ENCODE measurements at regions not wholly inside any gene's neighbourhood (a gene's known extent, or its start where the extent isn't known, plus 50 kb on each side); places are given as distances from the start of the nearest gene placed in this dataset.

GRCh38 chr2:225182126-225182525 is 139.9 kb upstream of the DOCK10 start:
- no peaks in the 10 kb centered on the region for H3K36me3 ChIP-seq
- WGBS: 67% methylated on average over 1 of the region's 1 CpG
- no peaks in the 10 kb centered on the region for H3K4me1 ChIP-seq
- H3K27me3 ChIP-seq: no peaks in the 10 kb centered on the region
- H3K9me3 ChIP-seq: no peaks in the 10 kb centered on the region
- no peak for DNase-seq (ENCODE audit: low spot score in 2 of 2)
- H3K4me3 ChIP-seq: no peak overlapping the region
- TF ChIP-seq, protein P1, sequence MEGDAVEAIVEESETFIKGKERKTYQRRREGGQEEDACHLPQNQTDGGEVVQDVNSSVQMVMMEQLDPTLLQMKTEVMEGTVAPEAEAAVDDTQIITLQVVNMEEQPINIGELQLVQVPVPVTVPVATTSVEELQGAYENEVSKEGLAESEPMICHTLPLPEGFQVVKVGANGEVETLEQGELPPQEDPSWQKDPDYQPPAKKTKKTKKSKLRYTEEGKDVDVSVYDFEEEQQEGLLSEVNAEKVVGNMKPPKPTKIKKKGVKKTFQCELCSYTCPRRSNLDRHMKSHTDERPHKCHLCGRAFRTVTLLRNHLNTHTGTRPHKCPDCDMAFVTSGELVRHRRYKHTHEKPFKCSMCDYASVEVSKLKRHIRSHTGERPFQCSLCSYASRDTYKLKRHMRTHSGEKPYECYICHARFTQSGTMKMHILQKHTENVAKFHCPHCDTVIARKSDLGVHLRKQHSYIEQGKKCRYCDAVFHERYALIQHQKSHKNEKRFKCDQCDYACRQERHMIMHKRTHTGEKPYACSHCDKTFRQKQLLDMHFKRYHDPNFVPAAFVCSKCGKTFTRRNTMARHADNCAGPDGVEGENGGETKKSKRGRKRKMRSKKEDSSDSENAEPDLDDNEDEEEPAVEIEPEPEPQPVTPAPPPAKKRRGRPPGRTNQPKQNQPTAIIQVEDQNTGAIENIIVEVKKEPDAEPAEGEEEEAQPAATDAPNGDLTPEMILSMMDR (IDR thresholded peaks at IDR 0.05): no peak
- TF ChIP-seq EP300 (IDR thresholded peaks at IDR 0.05) (no peak), POLR2AphosphoS5 (IDR thresholded peaks at IDR 0.05) (no peak), POLR2A (IDR thresholded peaks at IDR 0.05) (no peak)
- H3K27ac ChIP-seq: no peak overlapping the region

- no peaks in the 10 kb centered on the region for H3K9me3 ChIP-seq
- H3K27me3 ChIP-seq: no peaks in the 10 kb centered on the region
- no peak for DNase-seq (ENCODE audit: low spot score in 2 of 2)
Observed at GRCh38 chr2:225177098-225177497, 134.8 kb upstream of the DOCK10 start.

DNA sequence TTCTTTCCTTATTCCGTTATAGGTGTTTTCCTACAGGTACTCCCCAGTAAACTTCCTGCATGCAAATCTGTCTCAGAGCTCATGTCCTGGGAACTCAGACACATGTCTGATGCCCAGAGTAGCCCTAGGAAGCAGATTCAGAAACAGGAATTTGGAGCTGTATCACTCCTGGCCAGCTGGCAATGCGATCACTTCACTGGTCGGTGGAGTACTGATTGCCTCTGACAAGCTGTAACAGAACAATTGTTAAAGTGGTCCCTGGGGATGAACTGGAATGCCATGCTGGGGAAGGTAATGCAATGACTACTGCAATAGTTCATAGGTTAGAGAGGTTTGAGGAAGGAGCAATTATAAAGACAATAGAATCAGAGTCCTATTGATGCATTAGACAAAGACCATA is 131.6 kb upstream of the DOCK10 start:
- Histone ChIP-seq H3K27ac (no peak overlapping the region), H3K9me3 (no peaks in the 10 kb centered on the region), H3K4me1 (no peaks in the 10 kb centered on the region), H3K36me3 (no peaks in the 10 kb centered on the region), H3K4me3 (no peak overlapping the region), H3K27me3 (no peaks in the 10 kb centered on the region)
- WGBS: 66% methylated on average over 3 of the region's 3 CpGs
- no peak for DNase-seq (ENCODE audit: low spot score in 2 of 2)
- no peak for TF ChIP-seq EP300 (IDR thresholded peaks at IDR 0.05)
- TF ChIP-seq POLR2A (IDR thresholded peaks at IDR 0.05): no peak
- TF ChIP-seq, protein P1 (IDR thresholded peaks at IDR 0.05): no peak
- no peak for TF ChIP-seq POLR2AphosphoS5 (IDR thresholded peaks at IDR 0.05)

More at GRCh38 chr2:225177098-225177497, 134.8 kb upstream of the DOCK10 start:
- Histone ChIP-seq H3K27ac (no peak overlapping the region), H3K4me1 (no peaks in the 10 kb centered on the region), H3K36me3 (no peaks in the 10 kb centered on the region), H3K4me3 (no peak overlapping the region)
- TF ChIP-seq POLR2A (IDR thresholded peaks at IDR 0.05) (no peak), POLR2AphosphoS5 (IDR thresholded peaks at IDR 0.05) (no peak), EP300 (IDR thresholded peaks at IDR 0.05) (no peak)
- TF ChIP-seq, protein P1 (IDR thresholded peaks at IDR 0.05): no peak
- WGBS: 48% methylated on average over 1 of the region's 1 CpG

DNA sequence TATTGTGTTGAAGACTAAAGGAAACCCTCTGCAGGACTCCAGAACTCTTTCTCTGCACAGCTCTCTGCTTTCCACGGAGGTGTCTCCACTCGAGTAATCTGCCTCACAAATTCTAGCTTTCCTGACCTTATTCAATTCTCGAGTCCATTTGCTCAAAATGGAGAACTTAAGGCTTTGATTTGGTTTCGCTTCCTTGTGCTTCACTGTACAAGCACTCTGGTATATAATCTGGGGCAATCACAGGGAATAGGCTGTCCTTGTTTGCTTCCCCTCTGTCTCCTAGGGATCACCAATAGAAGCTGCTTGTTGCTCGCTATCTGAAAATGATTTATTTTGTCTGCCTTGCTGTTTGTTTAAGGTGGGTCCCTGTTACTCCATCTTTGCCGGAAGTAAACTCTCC is 129.1 kb upstream of the DOCK10 start:
- Histone ChIP-seq H3K27me3 (no peaks in the 10 kb centered on the region), H3K4me3 (no peak overlapping the region), H3K36me3 (no peaks in the 10 kb centered on the region), H3K9me3 (no peaks in the 10 kb centered on the region), H3K27ac (no peak overlapping the region), H3K4me1 (no peaks in the 10 kb centered on the region)
- TF ChIP-seq EP300 (IDR thresholded peaks at IDR 0.05) (no peak), POLR2AphosphoS5 (IDR thresholded peaks at IDR 0.05) (no peak), POLR2A (IDR thresholded peaks at IDR 0.05) (no peak)
- TF ChIP-seq, protein P1 (IDR thresholded peaks at IDR 0.05): no peak
- DNase-seq (ENCODE audit: low spot score in 2 of 2): no peak
- WGBS: 90% methylated on average over 6 of the region's 6 CpGs

DNA sequence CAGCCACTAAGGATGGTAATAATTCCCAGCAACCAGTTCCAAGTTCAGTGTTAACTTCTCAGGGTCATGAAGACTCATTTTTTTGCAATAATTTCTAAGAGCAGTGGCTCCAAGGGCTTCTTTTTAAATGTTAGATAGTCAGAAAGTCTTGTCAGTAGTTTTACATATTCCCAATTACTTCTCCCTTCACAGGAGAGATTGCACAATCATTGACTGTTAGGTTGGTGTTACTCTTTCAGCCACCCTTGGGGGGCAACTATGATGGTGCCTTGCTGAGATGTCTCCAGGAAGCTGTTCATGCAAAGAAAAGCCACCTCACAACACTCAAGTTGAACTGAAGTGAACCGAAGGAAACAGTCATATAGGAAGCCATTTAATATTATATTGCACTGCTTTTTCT is 127.9 kb upstream of the DOCK10 start:
- H3K9me3 ChIP-seq: no peaks in the 10 kb centered on the region
- H3K4me3 ChIP-seq: no peak overlapping the region
- no peaks in the 10 kb centered on the region for H3K36me3 ChIP-seq
- TF ChIP-seq, protein P1 (IDR thresholded peaks at IDR 0.05): no peak
- no peak for TF ChIP-seq POLR2AphosphoS5 (IDR thresholded peaks at IDR 0.05)
- TF ChIP-seq EP300 (IDR thresholded peaks at IDR 0.05): no peak
- TF ChIP-seq POLR2A (IDR thresholded peaks at IDR 0.05): no peak
- WGBS: 86% methylated on average over 1 of the region's 1 CpG
- no peak for DNase-seq (ENCODE audit: low spot score in 2 of 2)
- no peak overlapping the region for H3K27ac ChIP-seq
- H3K27me3 ChIP-seq: no peaks in the 10 kb centered on the region
- no peaks in the 10 kb centered on the region for H3K4me1 ChIP-seq

All from suprapubic skin (tissue), 4 donors.